Endothelial cell of umbilical vein (primary cell): ENCODE measurements at regions not wholly inside any gene's neighbourhood (a gene's known extent, or its start where the extent isn't known, plus 50 kb on each side); places are given as distances from the start of the nearest gene placed in this dataset.

ENCODE experiments used
- BruUV-seq: library from RNA; stranded (reverse); fragments of 400-500 nt; replicated peaks from 2 replicates; lab custom pipeline; 2021; lab: Mats Ljungman, UMichigan
- CTCF ChIA-PET: fragments of 300-600, 350-600 bp; sonication (Branson Sonifier 250); formaldehyde crosslinking; loops from one replicate; lab custom pipeline; 2021; ENCODE audit warnings: antibody characterized with exemption, inconsistent platforms; lab: Charles Lee
- POLR2A ChIA-PET: fragments of 300-600, 350-600 bp; sonication (Branson Sonifier 250); formaldehyde crosslinking; loops from one replicate; lab custom pipeline; 2021; ENCODE audit warnings: antibody characterized with exemption, inconsistent platforms; lab: Charles Lee
- DNase-seq: peaks from one replicate; pipeline ENCODE4 v3.0.0-alpha.2; 2011; ENCODE audit warnings: low read depth, low spot score
- FAIRE-seq: peaks from 2 replicates; lab custom pipeline; 2011; peaks lifted over from hg19 to GRCh38; lab: Jason Lieb, UNC
- H2AFZ ChIP-seq: 2 replicates; pipeline ENCODE4 v1.6.0; 2012; ENCODE audit warnings: low read depth, low read length, control low read depth, inconsistent platforms
- H3K27ac ChIP-seq: 2 replicates; pipeline ENCODE4 v1.5.1; 2011; ENCODE audit warnings: low read depth, mild to moderate bottlenecking, control low read depth, low read length, moderate library complexity; ENCODE audit not compliant: insufficient read depth
- H3K27me3 ChIP-seq, 2 experiments: 2 replicates each; pipeline versions ENCODE4 v1.6.0 to v1.6.1; 2011; ENCODE audit warnings: low read length in 2 of 2, mixed read lengths in 1 of 2; ENCODE audit not compliant: control insufficient read depth in 2 of 2, insufficient read depth in 2 of 2
- H3K36me3 ChIP-seq, 2 experiments: 2 replicates in 1 of 2; 3 replicates in 1 of 2; pipeline ENCODE4 v1.5.1; 2011; ENCODE audit warnings: low read length in 2 of 2, mild to moderate bottlenecking in 1 of 2, moderate library complexity in 1 of 2; ENCODE audit not compliant: control insufficient read depth in 2 of 2, insufficient read depth in 2 of 2; ENCODE audit errors: extremely low read depth in 1 of 2
- H3K4me1 ChIP-seq: 3 replicates; pipeline ENCODE4 v1.5.1; 2011; ENCODE audit warnings: mild to moderate bottlenecking, low read length; ENCODE audit not compliant: control insufficient read depth, insufficient read depth; ENCODE audit errors: extremely low read depth
- H3K4me2 ChIP-seq: 2 replicates; pipeline ENCODE4 v1.6.1; 2011; ENCODE audit warnings: low read length, control low read depth, mixed read lengths; ENCODE audit not compliant: insufficient read depth
- H3K4me3 ChIP-seq, 3 experiments: fragments of 200-600 bp in 1 of 3; sonication (generic), shearing (Covaris generic) in 1 of 3; replicated peaks in 1 of 3; 2 replicates each; pipeline ENCODE4 v1.5.1; 2011 to 2016; ENCODE audit warnings: control low read depth in 3 of 3, low read length in 3 of 3, mild to moderate bottlenecking in 2 of 3, inconsistent platforms in 1 of 3, low read depth in 1 of 3, moderate library complexity in 1 of 3; ENCODE audit not compliant: insufficient read depth in 1 of 3
- H3K79me2 ChIP-seq: 2 replicates; pipeline ENCODE4 v1.6.0; 2012; ENCODE audit warnings: low read length, inconsistent platforms; ENCODE audit not compliant: control insufficient read depth, insufficient read depth
- H3K9ac ChIP-seq: replicated peaks from 2 replicates; pipeline ENCODE3; 2011; ENCODE audit warnings: low read length, control low read depth; ENCODE audit not compliant: insufficient read depth; ENCODE audit errors: extremely low read depth
- H3K9me1 ChIP-seq: replicated peaks from 3 replicates; pipeline ENCODE4 v1.6.0; 2011; ENCODE audit warnings: mild to moderate bottlenecking, low read length; ENCODE audit not compliant: control insufficient read depth, insufficient read depth; ENCODE audit errors: extremely low read depth
- H3K9me3 ChIP-seq: replicated peaks from 2 replicates; pipeline ENCODE4 v1.5.1; 2012; ENCODE audit warnings: low read length, inconsistent platforms; ENCODE audit not compliant: control insufficient read depth, insufficient read depth
- H4K20me1 ChIP-seq: replicated peaks from 2 replicates; pipeline ENCODE3; 2011; ENCODE audit warnings: mild to moderate bottlenecking, low read length; ENCODE audit not compliant: control insufficient read depth, insufficient read depth; ENCODE audit errors: extremely low read depth
- CTCF ChIP-seq, 2 donors: IDR thresholded peaks; 1 replicate in 1 of 2; 2 replicates in 1 of 2; pipeline ENCODE4 v1.5.1; 2011; ENCODE audit warnings: low read length in 2 of 2, mild to moderate bottlenecking in 2 of 2, moderate library complexity in 2 of 2, control low read depth in 1 of 2, inconsistent platforms in 1 of 2, low read depth in 1 of 2; ENCODE audit not compliant: insufficient read depth in 1 of 2; ENCODE audit errors: extremely low read depth in 1 of 2
- EZH2 ChIP-seq: IDR thresholded peaks from 2 replicates; pipeline ENCODE4 v1.6.1; 2012; ENCODE audit warnings: borderline replicate concordance, low read depth, mild to moderate bottlenecking, moderate library complexity, low read length, inconsistent platforms; ENCODE audit not compliant: severe bottlenecking
- FOS ChIP-seq: IDR thresholded peaks from 2 replicates; pipeline ENCODE4 v1.6.1; 2011; ENCODE audit warnings: mild to moderate bottlenecking, low read length, moderate library complexity, borderline replicate concordance; ENCODE audit not compliant: insufficient read depth
- GATA2 ChIP-seq: IDR thresholded peaks from 2 replicates; pipeline ENCODE4 v1.7.0; 2011; ENCODE audit warnings: low read depth, mild to moderate bottlenecking, moderate library complexity, mixed read lengths, low read length; ENCODE audit not compliant: insufficient read length, insufficient read depth
- JUN ChIP-seq: IDR thresholded peaks from 2 replicates; pipeline ENCODE4 v1.6.1; 2011; ENCODE audit warnings: borderline replicate concordance, low read depth; ENCODE audit not compliant: insufficient read length, insufficient read depth
- MAX ChIP-seq: IDR thresholded peaks from 2 replicates; pipeline ENCODE4 v1.6.1; 2011; ENCODE audit not compliant: insufficient read depth, insufficient read length
- MYC ChIP-seq: IDR thresholded peaks from one replicate; pipeline ENCODE4 v1.6.1; 2011; ENCODE audit warnings: mild to moderate bottlenecking, low read depth, low read length
- POLR2A ChIP-seq: IDR thresholded peaks from 2 replicates; pipeline ENCODE4 v1.6.1; 2012; ENCODE audit warnings: low read depth, mild to moderate bottlenecking, control low read depth, low read length
- POLR2AphosphoS5 ChIP-seq: IDR thresholded peaks from 2 replicates; pipeline ENCODE4 v1.6.1; 2012; ENCODE audit warnings: low read depth, mild to moderate bottlenecking, control low read depth, low read length, moderate library complexity; ENCODE audit not compliant: insufficient read depth
- dilution Hi-C: fragments of 300-500 bp; cut with MboI; formaldehyde crosslinking; loops from one replicate; pipeline ENCODE4 v1.15.0; 2019; ENCODE audit warnings: low sequenced_read_pairs; ENCODE audit not compliant: extremely low pct_ligation_motif_present
- intact Hi-C: fragments of 100-400 bp; cut with micrococcal nuclease; formaldehyde crosslinking; loops from one replicate; pipeline ENCODE4 v1.10.0; 2022

- Histone ChIP-seq H3K9me3 (no peaks in the 10 kb centered on the region), H3K9me1 (no peaks in the 10 kb centered on the region), H3K4me2 (no peak overlapping the region), H3K27me3 (no peaks in the 10 kb centered on the region), H2AFZ (no peak overlapping the region), H3K79me2 (no peaks in the 10 kb centered on the region), H4K20me1 (no peaks in the 10 kb centered on the region), H3K4me3 (no peak overlapping the region), H3K9ac (no peak overlapping the region), H3K4me1 (no peaks in the 10 kb centered on the region), H3K27ac (no peak overlapping the region), H3K36me3 (no peaks in the 10 kb centered on the region)
- dilution Hi-C loops (no loop called here), intact Hi-C loops (no loop called here)
- TF ChIP-seq CTCF (IDR thresholded peaks at IDR 0.05; ENCODE audit: extremely low read depth in 1 of 2, insufficient read depth in 1 of 2, low read depth in 1 of 2, low read length in 2 of 2) (no peak), POLR2A (no peak), POLR2AphosphoS5 (no peak), MAX (no peak), EZH2 (no peak), FOS (no peak), GATA2 (no peak), MYC (no peak), JUN (no peak)
- FAIRE-seq (no peak), DNase-seq (no peak)
- ChIA-PET CTCF (interaction anchor here (0.9 to 2.0 kb wide), 2 partner anchors 8 to 155 kb away, joined by 3 to 7 read pairs; no protein-coding TSS in a partner anchor), POLR2A (no interaction called here)
- BruUV-seq, result no TSS peak
These were observed 170.9 kb downstream of the MIAT start for GRCh38 chr22:26828311-26828710.
